ENCODE measurements at regions not wholly inside any gene's neighbourhood (a gene's known extent, or its start where the extent isn't known, plus 50 kb on each side); places are given as distances from the start of the nearest gene placed in this dataset.

DNA sequence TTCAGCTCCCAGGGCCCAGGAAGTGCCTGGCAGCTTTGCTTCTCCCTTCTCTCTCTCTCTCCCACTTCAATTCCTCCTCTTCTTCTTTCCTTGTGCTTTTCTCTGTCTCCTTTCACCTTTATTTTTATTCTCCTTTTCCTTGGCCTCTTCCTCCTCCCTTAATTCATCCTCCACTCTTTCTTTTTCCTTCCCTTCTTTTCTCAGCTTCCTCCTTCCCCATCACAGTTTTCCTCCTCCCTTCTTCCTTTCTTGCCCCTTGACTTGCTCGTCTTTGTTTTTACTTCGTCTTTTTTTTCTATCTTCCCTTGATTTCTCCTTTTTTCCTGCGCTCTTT is 99.4 kb upstream of the LHX1 start:
- H3K27ac ChIP-seq (ENCODE audit: low read depth): no peak overlapping the region
- no peak overlapping the region for H3K27ac Mint-ChIP-seq
- 0 out of 2 replicates have a peak, but pooled peaks cover 4% of the 10 kb centered on the region for H3K27me3 ChIP-seq (ENCODE audit: insufficient read depth)
- H3K36me3 ChIP-seq (ENCODE audit: insufficient read depth): no peaks in the 10 kb centered on the region
- no peaks in the 10 kb centered on the region for H3K79me2 ChIP-seq (replicated peaks; ENCODE audit: insufficient read depth)
- no peak overlapping the region for H3K4me3 ChIP-seq
- no peak for DNase-seq (ENCODE audit: low spot score)
- H3K4me1 ChIP-seq (ENCODE audit: insufficient read depth): peaks cover 12% of the 10 kb centered on the region
- H3K9me2 ChIP-seq (ENCODE audit: insufficient read depth): no peaks in the 10 kb centered on the region
- H3K4me2 ChIP-seq: peak overlapping the region; percentile 49; the same call in 1 of the 2 replicates
- H3K4me1 Mint-ChIP-seq: peaks cover 23% of the 10 kb centered on the region
- H3F3A ChIP-seq (replicated peaks; ENCODE audit: low read depth): no peaks in the 10 kb centered on the region
- H2AFZ ChIP-seq: no peak overlapping the region
- peaks cover 14% of the 10 kb centered on the region for H3K27me3 Mint-ChIP-seq (ENCODE audit: insufficient read depth, low read depth, poor library complexity)
- TF ChIP-seq CREB1 (CRISPR knock-in tag; IDR thresholded peaks at IDR 0.05; ENCODE audit: low read depth): no peak
- no peak for TF ChIP-seq ZNF331 (CRISPR knock-in tag; IDR thresholded peaks at IDR 0.05; ENCODE audit: low read depth)
- TF ChIP-seq EZH2phosphoT487 (IDR thresholded peaks at IDR 0.05; ENCODE audit: unreplicated experiment): no peak
- TF ChIP-seq JUNB (IDR thresholded peaks at IDR 0.05; ENCODE audit: unreplicated experiment): no peak
- TF ChIP-seq, protein P1, sequence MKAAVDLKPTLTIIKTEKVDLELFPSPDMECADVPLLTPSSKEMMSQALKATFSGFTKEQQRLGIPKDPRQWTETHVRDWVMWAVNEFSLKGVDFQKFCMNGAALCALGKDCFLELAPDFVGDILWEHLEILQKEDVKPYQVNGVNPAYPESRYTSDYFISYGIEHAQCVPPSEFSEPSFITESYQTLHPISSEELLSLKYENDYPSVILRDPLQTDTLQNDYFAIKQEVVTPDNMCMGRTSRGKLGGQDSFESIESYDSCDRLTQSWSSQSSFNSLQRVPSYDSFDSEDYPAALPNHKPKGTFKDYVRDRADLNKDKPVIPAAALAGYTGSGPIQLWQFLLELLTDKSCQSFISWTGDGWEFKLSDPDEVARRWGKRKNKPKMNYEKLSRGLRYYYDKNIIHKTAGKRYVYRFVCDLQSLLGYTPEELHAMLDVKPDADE (IDR thresholded peaks at IDR 0.05): no peak
- no peak for TF ChIP-seq ZNF114 (CRISPR knock-in tag; IDR thresholded peaks at IDR 0.05)
- TF ChIP-seq, protein P2, sequence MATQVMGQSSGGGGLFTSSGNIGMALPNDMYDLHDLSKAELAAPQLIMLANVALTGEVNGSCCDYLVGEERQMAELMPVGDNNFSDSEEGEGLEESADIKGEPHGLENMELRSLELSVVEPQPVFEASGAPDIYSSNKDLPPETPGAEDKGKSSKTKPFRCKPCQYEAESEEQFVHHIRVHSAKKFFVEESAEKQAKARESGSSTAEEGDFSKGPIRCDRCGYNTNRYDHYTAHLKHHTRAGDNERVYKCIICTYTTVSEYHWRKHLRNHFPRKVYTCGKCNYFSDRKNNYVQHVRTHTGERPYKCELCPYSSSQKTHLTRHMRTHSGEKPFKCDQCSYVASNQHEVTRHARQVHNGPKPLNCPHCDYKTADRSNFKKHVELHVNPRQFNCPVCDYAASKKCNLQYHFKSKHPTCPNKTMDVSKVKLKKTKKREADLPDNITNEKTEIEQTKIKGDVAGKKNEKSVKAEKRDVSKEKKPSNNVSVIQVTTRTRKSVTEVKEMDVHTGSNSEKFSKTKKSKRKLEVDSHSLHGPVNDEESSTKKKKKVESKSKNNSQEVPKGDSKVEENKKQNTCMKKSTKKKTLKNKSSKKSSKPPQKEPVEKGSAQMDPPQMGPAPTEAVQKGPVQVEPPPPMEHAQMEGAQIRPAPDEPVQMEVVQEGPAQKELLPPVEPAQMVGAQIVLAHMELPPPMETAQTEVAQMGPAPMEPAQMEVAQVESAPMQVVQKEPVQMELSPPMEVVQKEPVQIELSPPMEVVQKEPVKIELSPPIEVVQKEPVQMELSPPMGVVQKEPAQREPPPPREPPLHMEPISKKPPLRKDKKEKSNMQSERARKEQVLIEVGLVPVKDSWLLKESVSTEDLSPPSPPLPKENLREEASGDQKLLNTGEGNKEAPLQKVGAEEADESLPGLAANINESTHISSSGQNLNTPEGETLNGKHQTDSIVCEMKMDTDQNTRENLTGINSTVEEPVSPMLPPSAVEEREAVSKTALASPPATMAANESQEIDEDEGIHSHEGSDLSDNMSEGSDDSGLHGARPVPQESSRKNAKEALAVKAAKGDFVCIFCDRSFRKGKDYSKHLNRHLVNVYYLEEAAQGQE (IDR thresholded peaks at IDR 0.05; ENCODE audit: unreplicated experiment): no peak
- TF ChIP-seq, protein P3, sequence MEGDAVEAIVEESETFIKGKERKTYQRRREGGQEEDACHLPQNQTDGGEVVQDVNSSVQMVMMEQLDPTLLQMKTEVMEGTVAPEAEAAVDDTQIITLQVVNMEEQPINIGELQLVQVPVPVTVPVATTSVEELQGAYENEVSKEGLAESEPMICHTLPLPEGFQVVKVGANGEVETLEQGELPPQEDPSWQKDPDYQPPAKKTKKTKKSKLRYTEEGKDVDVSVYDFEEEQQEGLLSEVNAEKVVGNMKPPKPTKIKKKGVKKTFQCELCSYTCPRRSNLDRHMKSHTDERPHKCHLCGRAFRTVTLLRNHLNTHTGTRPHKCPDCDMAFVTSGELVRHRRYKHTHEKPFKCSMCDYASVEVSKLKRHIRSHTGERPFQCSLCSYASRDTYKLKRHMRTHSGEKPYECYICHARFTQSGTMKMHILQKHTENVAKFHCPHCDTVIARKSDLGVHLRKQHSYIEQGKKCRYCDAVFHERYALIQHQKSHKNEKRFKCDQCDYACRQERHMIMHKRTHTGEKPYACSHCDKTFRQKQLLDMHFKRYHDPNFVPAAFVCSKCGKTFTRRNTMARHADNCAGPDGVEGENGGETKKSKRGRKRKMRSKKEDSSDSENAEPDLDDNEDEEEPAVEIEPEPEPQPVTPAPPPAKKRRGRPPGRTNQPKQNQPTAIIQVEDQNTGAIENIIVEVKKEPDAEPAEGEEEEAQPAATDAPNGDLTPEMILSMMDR (conservative IDR thresholded peaks at IDR 0.05; ENCODE audit: low read depth in 2 of 2): no peak
- no peak for TF ChIP-seq EZH2 (IDR thresholded peaks at IDR 0.05; ENCODE audit: low read depth, unreplicated experiment)
- no peak for TF ChIP-seq POLR2AphosphoS5 (IDR thresholded peaks at IDR 0.05; ENCODE audit: low read depth)
- TF ChIP-seq, protein P4, sequence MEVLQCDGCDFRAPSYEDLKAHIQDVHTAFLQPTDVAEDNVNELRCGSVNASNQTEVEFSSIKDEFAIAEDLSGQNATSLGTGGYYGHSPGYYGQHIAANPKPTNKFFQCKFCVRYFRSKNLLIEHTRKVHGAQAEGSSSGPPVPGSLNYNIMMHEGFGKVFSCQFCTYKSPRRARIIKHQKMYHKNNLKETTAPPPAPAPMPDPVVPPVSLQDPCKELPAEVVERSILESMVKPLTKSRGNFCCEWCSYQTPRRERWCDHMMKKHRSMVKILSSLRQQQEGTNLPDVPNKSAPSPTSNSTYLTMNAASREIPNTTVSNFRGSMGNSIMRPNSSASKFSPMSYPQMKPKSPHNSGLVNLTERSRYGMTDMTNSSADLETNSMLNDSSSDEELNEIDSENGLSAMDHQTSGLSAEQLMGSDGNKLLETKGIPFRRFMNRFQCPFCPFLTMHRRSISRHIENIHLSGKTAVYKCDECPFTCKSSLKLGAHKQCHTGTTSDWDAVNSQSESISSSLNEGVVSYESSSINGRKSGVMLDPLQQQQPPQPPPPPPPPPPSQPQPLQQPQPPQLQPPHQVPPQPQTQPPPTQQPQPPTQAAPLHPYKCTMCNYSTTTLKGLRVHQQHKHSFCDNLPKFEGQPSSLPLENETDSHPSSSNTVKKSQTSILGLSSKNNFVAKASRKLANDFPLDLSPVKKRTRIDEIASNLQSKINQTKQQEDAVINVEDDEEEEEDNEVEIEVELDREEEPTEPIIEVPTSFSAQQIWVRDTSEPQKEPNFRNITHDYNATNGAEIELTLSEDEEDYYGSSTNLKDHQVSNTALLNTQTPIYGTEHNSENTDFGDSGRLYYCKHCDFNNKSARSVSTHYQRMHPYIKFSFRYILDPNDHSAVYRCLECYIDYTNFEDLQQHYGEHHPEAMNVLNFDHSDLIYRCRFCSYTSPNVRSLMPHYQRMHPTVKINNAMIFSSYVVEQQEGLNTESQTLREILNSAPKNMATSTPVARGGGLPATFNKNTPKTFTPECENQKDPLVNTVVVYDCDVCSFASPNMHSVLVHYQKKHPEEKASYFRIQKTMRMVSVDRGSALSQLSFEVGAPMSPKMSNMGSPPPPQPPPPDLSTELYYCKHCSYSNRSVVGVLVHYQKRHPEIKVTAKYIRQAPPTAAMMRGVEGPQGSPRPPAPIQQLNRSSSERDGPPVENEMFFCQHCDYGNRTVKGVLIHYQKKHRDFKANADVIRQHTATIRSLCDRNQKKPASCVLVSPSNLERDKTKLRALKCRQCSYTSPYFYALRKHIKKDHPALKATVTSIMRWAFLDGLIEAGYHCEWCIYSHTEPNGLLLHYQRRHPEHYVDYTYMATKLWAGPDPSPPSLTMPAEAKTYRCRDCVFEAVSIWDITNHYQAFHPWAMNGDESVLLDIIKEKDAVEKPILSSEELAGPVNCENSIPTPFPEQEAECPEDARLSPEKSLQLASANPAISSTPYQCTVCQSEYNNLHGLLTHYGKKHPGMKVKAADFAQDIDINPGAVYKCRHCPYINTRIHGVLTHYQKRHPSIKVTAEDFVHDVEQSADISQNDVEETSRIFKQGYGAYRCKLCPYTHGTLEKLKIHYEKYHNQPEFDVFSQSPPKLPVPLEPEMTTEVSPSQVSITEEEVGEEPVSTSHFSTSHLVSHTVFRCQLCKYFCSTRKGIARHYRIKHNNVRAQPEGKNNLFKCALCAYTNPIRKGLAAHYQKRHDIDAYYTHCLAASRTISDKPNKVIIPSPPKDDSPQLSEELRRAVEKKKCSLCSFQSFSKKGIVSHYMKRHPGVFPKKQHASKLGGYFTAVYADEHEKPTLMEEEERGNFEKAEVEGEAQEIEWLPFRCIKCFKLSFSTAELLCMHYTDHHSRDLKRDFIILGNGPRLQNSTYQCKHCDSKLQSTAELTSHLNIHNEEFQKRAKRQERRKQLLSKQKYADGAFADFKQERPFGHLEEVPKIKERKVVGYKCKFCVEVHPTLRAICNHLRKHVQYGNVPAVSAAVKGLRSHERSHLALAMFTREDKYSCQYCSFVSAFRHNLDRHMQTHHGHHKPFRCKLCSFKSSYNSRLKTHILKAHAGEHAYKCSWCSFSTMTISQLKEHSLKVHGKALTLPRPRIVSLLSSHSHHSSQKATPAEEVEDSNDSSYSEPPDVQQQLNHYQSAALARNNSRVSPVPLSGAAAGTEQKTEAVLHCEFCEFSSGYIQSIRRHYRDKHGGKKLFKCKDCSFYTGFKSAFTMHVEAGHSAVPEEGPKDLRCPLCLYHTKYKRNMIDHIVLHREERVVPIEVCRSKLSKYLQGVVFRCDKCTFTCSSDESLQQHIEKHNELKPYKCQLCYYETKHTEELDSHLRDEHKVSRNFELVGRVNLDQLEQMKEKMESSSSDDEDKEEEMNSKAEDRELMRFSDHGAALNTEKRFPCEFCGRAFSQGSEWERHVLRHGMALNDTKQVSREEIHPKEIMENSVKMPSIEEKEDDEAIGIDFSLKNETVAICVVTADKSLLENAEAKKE (CRISPR knock-in tag; IDR thresholded peaks at IDR 0.05): no peak
- no peak for TF ChIP-seq NANOG (IDR thresholded peaks at IDR 0.05; ENCODE audit: borderline replicate concordance)
- no peak for TF ChIP-seq STAT1 (IDR thresholded peaks at IDR 0.05; ENCODE audit: unreplicated experiment)
- no peaks in the 10 kb centered on the region for H3K9me3 Mint-ChIP-seq
- no peak for ATAC-seq
- peak overlapping the region; percentile 19; the same call in 1 of the 3 replicates for H3K4me3 Mint-ChIP-seq
- H3K36me3 Mint-ChIP-seq (ENCODE audit: low read depth): no peaks in the 10 kb centered on the region; the same call in 2 of the 3 replicates
- H4K20me1 ChIP-seq (replicated peaks; ENCODE audit: insufficient read depth): no peaks in the 10 kb centered on the region

Measured in GM23338 (cell line).